Activated CD8-positive, alpha-beta T cell treated with anti-CD3 and anti-CD28 coated beads for 36 hours (primary cell): ENCODE measurements at regions not wholly inside any gene's neighbourhood (a gene's known extent, or its start where the extent isn't known, plus 50 kb on each side); places are given as distances from the start of the nearest gene placed in this dataset.
A peak's percentile ranks its signal among the peaks of the same experiment; 100 is the strongest.

Experiments
- ATAC-seq: fragments of 200-7000 bp; cut with Tn5 transposase; one replicate; pipeline ENCODE4 v1.10.0; 2021; ENCODE audit warnings: mild to moderate bottlenecking, moderate library complexity
- CTCF ChIA-PET: fragments of 350-600 bp; sonication (Branson Sonifier 250); formaldehyde crosslinking; loops from one replicate; lab custom pipeline; 2021; ENCODE audit warnings: antibody characterized with exemption; lab: Charles Lee
- POLR2A ChIA-PET: fragments of 350-600 bp; sonication (Branson Sonifier 250); formaldehyde crosslinking; loops from one replicate; lab custom pipeline; 2021; ENCODE audit warnings: antibody characterized with exemption; lab: Charles Lee
- DNase-seq: peaks from one replicate; pipeline ENCODE4 v3.0.0-alpha.2; 2020
- H3K27ac Mint-ChIP-seq: one replicate; pipeline ENCODE4 v1.8.0; 2021; ENCODE audit warnings: mild to moderate bottlenecking, mixed read lengths
- H3K27me3 Mint-ChIP-seq: one replicate; pipeline ENCODE4 v1.8.0; 2021; ENCODE audit warnings: mixed read lengths
- H3K36me3 Mint-ChIP-seq: one replicate; pipeline ENCODE4 v1.8.0; 2021; ENCODE audit warnings: low read depth, mixed read lengths
- H3K4me1 Mint-ChIP-seq: one replicate; pipeline ENCODE4 v1.8.0; 2021; ENCODE audit warnings: low read depth, mixed read lengths
- H3K4me3 Mint-ChIP-seq: one replicate; pipeline ENCODE4 v1.8.0; 2021; ENCODE audit warnings: mild to moderate bottlenecking, moderate library complexity, mixed read lengths
- H3K9me3 Mint-ChIP-seq: one replicate; pipeline ENCODE4 v1.8.0; 2021; ENCODE audit warnings: mixed read lengths
- intact Hi-C: fragments of 100-400 bp; cut with micrococcal nuclease; formaldehyde crosslinking; loops from one replicate; pipeline ENCODE4 v1.10.0; 2022
- TF ChIP-seq, protein P1 (sequence below): fragments of 200-600 bp; IDR thresholded peaks from one replicate; pipeline ENCODE4 v1.8.0; 2022; ENCODE audit warnings: antibody characterized with exemption, mild to moderate bottlenecking

DNA sequence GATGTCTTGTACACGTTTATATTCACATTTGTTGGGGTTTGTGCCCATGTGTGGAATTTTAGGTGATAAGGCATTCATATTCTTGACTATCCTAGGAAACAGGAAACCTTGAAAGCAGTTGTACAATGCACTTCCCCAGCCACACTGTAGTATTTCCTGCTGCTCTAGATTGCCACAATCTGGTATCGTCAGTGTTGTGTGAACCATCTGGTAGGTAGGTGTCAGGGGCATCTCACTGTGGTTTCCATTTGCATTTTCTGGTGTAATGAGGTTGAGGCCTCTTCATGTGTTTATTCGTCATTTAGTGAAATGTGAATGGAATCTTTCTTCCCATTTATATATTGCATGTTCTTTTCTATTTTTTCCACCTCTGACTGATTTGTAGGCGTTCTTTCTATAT, 76.6 kb downstream of the SCGB2B2 start:
- ChIA-PET POLR2A (no interaction called here), CTCF (no interaction called here)
- no peak overlapping the region for H3K4me3 Mint-ChIP-seq
- TF ChIP-seq, protein P1, sequence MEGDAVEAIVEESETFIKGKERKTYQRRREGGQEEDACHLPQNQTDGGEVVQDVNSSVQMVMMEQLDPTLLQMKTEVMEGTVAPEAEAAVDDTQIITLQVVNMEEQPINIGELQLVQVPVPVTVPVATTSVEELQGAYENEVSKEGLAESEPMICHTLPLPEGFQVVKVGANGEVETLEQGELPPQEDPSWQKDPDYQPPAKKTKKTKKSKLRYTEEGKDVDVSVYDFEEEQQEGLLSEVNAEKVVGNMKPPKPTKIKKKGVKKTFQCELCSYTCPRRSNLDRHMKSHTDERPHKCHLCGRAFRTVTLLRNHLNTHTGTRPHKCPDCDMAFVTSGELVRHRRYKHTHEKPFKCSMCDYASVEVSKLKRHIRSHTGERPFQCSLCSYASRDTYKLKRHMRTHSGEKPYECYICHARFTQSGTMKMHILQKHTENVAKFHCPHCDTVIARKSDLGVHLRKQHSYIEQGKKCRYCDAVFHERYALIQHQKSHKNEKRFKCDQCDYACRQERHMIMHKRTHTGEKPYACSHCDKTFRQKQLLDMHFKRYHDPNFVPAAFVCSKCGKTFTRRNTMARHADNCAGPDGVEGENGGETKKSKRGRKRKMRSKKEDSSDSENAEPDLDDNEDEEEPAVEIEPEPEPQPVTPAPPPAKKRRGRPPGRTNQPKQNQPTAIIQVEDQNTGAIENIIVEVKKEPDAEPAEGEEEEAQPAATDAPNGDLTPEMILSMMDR: no peak
- peaks cover 11% of the 10 kb centered on the region for H3K9me3 Mint-ChIP-seq
- peaks cover 1% of the 10 kb centered on the region for H3K36me3 Mint-ChIP-seq
- peaks cover 13% of the 10 kb centered on the region for H3K4me1 Mint-ChIP-seq
- ATAC-seq (no peak), DNase-seq (no peak)
- H3K27me3 Mint-ChIP-seq: no peaks in the 10 kb centered on the region
- intact Hi-C loops: no loop called here
- H3K27ac Mint-ChIP-seq: peak overlapping the region; percentile 16

DNA sequence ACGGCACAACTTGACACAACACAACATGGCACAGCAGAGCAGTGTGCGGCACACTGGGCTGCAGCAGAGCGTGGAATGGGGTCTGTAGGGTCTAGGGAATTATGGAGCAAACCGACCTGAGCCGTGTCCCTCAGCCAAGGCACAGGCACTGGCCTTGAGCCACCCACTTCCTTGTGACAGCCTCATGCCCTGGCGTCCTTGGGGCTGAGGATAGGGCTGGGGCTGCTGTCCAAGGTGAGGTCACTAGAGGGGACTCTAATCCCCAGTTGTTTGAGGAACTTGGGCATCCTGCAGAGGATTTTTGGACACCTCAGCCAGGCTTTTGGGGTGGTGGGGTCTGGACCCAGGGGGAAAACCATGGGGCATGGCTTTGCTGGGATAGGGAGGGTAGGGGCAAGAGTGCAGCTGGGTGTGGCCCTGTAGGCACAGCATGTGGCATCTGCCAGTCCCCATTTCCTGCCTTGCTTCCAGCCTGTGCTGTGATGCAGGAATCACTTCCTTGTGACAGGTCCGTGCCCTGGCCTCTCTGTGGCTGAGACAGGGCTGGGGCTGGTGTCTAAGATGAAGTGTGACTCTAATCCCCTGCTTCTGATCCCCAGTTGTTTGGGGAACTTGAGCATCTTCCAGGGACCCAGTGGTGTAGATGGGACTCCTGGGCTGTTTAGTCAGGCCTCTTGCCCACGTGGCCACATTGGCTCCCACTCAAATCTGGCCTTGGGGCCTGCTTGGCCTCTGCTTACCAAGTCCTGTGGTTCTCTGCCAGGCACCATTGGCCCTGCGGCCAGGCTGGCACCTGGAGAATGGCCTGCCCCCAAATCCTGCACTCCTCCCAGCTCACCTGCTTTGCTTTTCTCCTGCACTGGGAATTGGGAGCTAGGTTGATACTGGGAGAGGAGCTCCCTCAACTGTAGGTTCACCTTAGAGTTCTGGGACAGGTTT, 78.5 kb downstream of the SCGB2B2 start:
- Mint-ChIP-seq H3K4me3 (no peak overlapping the region), H3K4me1 (peaks cover 13% of the 10 kb centered on the region), H3K36me3 (no peaks in the 10 kb centered on the region), H3K9me3 (peaks cover 6% of the 10 kb centered on the region), H3K27ac (no peak overlapping the region), H3K27me3 (no peaks in the 10 kb centered on the region)
- no peak for DNase-seq
- TF ChIP-seq, protein P1: no peak
- intact Hi-C loops: no loop called here
- ChIA-PET POLR2A (no interaction called here), CTCF (no interaction called here)
- no peak for ATAC-seq

DNA sequence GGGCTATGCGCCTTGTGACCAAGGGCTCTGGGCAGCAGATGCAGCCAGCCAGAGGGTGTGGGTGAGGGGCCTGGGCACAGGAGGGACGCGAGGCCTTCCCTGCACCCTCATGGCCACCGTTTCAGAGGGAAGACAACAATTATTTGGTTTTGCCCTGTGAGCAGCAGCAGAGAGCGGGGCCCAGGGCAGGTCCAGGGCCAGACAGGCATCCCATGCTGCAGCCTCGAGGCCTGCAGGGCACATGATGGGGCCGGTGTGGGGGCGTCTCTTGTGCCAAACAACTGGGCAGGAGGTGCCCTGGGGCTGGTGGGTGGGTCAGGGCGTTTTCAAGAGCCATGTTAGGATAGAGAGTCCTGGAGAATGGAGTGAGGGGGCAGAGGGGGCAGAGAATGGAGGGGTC, 79.4 kb downstream of the SCGB2B2 start:
- no peaks in the 10 kb centered on the region for H3K27me3 Mint-ChIP-seq
- intact Hi-C loops: no loop called here
- H3K27ac Mint-ChIP-seq: no peak overlapping the region
- TF ChIP-seq, protein P1: no peak
- ATAC-seq (no peak), DNase-seq (no peak)
- H3K4me3 Mint-ChIP-seq: no peak overlapping the region
- H3K9me3 Mint-ChIP-seq: peaks cover 5% of the 10 kb centered on the region
- POLR2A ChIA-PET: no interaction called here
- CTCF ChIA-PET: no interaction called here
- peaks cover 13% of the 10 kb centered on the region for H3K4me1 Mint-ChIP-seq
- H3K36me3 Mint-ChIP-seq: no peaks in the 10 kb centered on the region

DNA sequence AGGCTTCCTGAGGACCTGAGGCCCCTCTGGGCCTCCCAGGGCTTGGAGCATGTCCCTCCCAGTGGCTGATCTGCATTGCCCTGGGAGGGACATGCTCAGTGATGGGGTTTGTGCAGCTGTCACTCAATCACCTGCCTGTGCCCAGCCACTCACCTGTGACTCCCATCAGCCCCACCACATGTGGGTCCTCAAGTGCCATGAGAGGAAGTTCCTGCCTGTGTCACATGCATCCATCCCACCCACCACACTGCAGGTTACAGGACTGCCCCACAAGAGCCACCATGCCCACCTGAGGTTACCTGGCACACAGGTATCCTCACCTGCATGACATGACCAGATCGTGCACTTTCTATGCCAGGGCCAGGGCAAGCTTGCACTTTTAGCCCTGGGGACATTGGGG, 80.0 kb downstream of the SCGB2B2 start:
- Mint-ChIP-seq H3K9me3 (peaks cover 5% of the 10 kb centered on the region), H3K27ac (no peak overlapping the region)

DNA sequence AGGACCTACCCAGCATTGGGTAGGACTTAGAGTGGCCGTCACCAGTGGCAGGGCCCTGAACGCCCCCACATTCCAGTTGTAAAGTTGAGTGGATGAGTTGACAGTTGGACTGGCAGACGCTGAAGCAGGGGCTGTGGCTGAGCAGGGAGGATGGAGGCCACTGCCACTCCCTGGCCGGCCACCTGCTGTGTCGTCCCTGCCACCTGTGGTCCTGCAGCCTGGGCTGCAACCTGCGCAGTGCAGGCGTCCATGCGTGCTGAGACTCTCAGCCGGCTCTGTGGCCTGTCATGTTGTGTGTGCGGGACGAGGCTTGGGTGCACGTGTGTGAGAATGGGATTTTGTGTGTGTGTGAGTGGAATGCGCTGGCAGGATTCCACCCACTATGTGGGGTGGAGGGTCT, 80.8 kb downstream of the SCGB2B2 start:
- DNase-seq (no peak), ATAC-seq (no peak)
- CTCF ChIA-PET: no interaction called here
- Mint-ChIP-seq H3K36me3 (no peaks in the 10 kb centered on the region), H3K4me3 (no peak overlapping the region), H3K27me3 (no peaks in the 10 kb centered on the region), H3K27ac (no peak overlapping the region), H3K9me3 (peaks cover 5% of the 10 kb centered on the region), H3K4me1 (peaks cover 13% of the 10 kb centered on the region)
- intact Hi-C loops: no loop called here
- TF ChIP-seq, protein P1: no peak
- POLR2A ChIA-PET: no interaction called here

More for the DNA sequence above, 80.0 kb downstream of the SCGB2B2 start:
- Mint-ChIP-seq H3K27me3 (no peaks in the 10 kb centered on the region), H3K4me1 (peaks cover 13% of the 10 kb centered on the region), H3K36me3 (no peaks in the 10 kb centered on the region), H3K4me3 (no peak overlapping the region)
- TF ChIP-seq, protein P1: no peak
- intact Hi-C loops: no loop called here
- DNase-seq (no peak), ATAC-seq (no peak)
- ChIA-PET POLR2A (no interaction called here), CTCF (no interaction called here)
